GM21381 (cell line): ENCODE measurements at regions not wholly inside any gene's neighbourhood (a gene's known extent, or its start where the extent isn't known, plus 50 kb on each side); places are given as distances from the start of the nearest gene placed in this dataset.
"Not testable (repeated sequence)": the region's sequence is repeated elsewhere in the genome, so short reads cannot be mapped to it uniquely, and the experiment has no call there.

Experiments
- ATAC-seq: cut with Tn5 transposase; IDR thresholded peaks from one replicate; pipeline ENCODE4 v1.9.1; 2021; ENCODE audit warnings: mild to moderate bottlenecking, moderate library complexity; ENCODE audit not compliant: unreplicated experiment

- no peak for ATAC-seq
These were observed 139.2 kb upstream of the ECI2 start for GRCh38 chr6:4274382-4275082.

GRCh38 chr6:4272996-4273395 is 137.6 kb upstream of the ECI2 start:
- ATAC-seq = no peak

- no peak for ATAC-seq
These were observed 136.5 kb upstream of the ECI2 start for GRCh38 chr6:4271761-4272470.

GRCh38 chr6:4270776-4271175 is 135.4 kb upstream of the ECI2 start:
- no peak for ATAC-seq

- ATAC-seq = no peak
These were observed 134.6 kb upstream of the ECI2 start for GRCh38 chr6:4270001-4270400.

GRCh38 chr6:4268171-4268570 is 132.8 kb upstream of the ECI2 start:
- no peak for ATAC-seq

GRCh38 chr6:4265740-4266139 is 130.4 kb upstream of the ECI2 start:
- ATAC-seq = no peak

- ATAC-seq = no peak
These were observed 129.2 kb upstream of the ECI2 start for GRCh38 chr6:4264601-4265000.

GRCh38 chr6:4264081-4264480 is 128.7 kb upstream of the ECI2 start:
- ATAC-seq = no peak

- no peak for ATAC-seq
These were observed 127.2 kb upstream of the ECI2 start for GRCh38 chr6:4262526-4262925.

GRCh38 chr6:4259391-4259790 is 124.0 kb upstream of the ECI2 start:
- no peak for ATAC-seq

- ATAC-seq = no peak
These were observed 123.4 kb upstream of the ECI2 start for GRCh38 chr6:4258733-4259132.

GRCh38 chr6:4256969-4257368 is 121.6 kb upstream of the ECI2 start:
- ATAC-seq = no peak

GRCh38 chr6:4253604-4254231 is 118.3 kb upstream of the ECI2 start:
- no peak for ATAC-seq

GRCh38 chr6:4252445-4252844 is 117.1 kb upstream of the ECI2 start:
- ATAC-seq = not testable (repeated sequence)

GRCh38 chr6:4250645-4251044 is 115.3 kb upstream of the ECI2 start:
- ATAC-seq = no peak

GRCh38 chr6:4243832-4244231 is 108.5 kb upstream of the ECI2 start:
- not testable (repeated sequence) for ATAC-seq

- no peak for ATAC-seq
These were observed 107.9 kb upstream of the ECI2 start for GRCh38 chr6:4243237-4243636.

- ATAC-seq = no peak
These were observed 107.2 kb upstream of the ECI2 start for GRCh38 chr6:4242601-4243000.

- no peak for ATAC-seq
These were observed 104.8 kb upstream of the ECI2 start for GRCh38 chr6:4240148-4240547.

GRCh38 chr6:4225161-4225872 is 89.9 kb upstream of the ECI2 start:
- no peak for ATAC-seq
